Mesothelial cell of epicardium (in vitro differentiated cells): ENCODE measurements at regions not wholly inside any gene's neighbourhood (a gene's known extent, or its start where the extent isn't known, plus 50 kb on each side); places are given as distances from the start of the nearest gene placed in this dataset.

Experiments
- DNase-seq, 2 experiments: peaks; one replicate each; pipeline ENCODE4 v3.0.0; 2021; ENCODE audit warnings: low spot score in 2 of 2; ENCODE audit not compliant: unreplicated experiment in 2 of 2
- H3K27ac Mint-ChIP-seq: 2 replicates; pipeline ENCODE4 v1.8.0; 2021; ENCODE audit warnings: mixed read lengths
- H3K27me3 Mint-ChIP-seq: 2 replicates; pipeline ENCODE4 v1.8.0; 2021; ENCODE audit warnings: low read depth, mixed read lengths
- H3K36me3 Mint-ChIP-seq: 2 replicates; pipeline ENCODE4 v1.8.0; 2021; ENCODE audit warnings: mixed read lengths
- H3K4me1 Mint-ChIP-seq: 2 replicates; pipeline ENCODE4 v1.8.0; 2021; ENCODE audit warnings: mixed read lengths
- H3K4me3 Mint-ChIP-seq: 2 replicates; pipeline ENCODE4 v1.8.0; 2021; ENCODE audit warnings: mild to moderate bottlenecking, moderate library complexity, mixed read lengths
- H3K9me3 Mint-ChIP-seq: 2 replicates; pipeline ENCODE4 v1.8.0; 2021; ENCODE audit warnings: mixed read lengths
- CTCF ChIP-seq: fragments of 200-600 bp; sonication (generic); IDR thresholded peaks from one replicate; pipeline ENCODE4 v1.5.0; 2021; ENCODE audit warnings: antibody characterized with exemption; ENCODE audit not compliant: unreplicated experiment

- no peak overlapping the region for H3K4me3 Mint-ChIP-seq
- no peaks in the 10 kb centered on the region for H3K36me3 Mint-ChIP-seq
- no peaks in the 10 kb centered on the region for H3K9me3 Mint-ChIP-seq
- DNase-seq: no peak
- TF ChIP-seq CTCF: no peak
- no peaks in the 10 kb centered on the region for H3K27me3 Mint-ChIP-seq
- no peak overlapping the region for H3K27ac Mint-ChIP-seq
- H3K4me1 Mint-ChIP-seq: peaks cover 12% of the 10 kb centered on the region
Observed at GRCh38 chr9:118532592-118532991, 828.4 kb downstream of the TLR4 start.

- Mint-ChIP-seq H3K4me3 (no peak overlapping the region), H3K36me3 (no peaks in the 10 kb centered on the region), H3K27me3 (no peaks in the 10 kb centered on the region), H3K4me1 (peaks cover 12% of the 10 kb centered on the region), H3K9me3 (no peaks in the 10 kb centered on the region), H3K27ac (no peak overlapping the region)
- no peak for TF ChIP-seq CTCF
- DNase-seq: no peak
Observed at GRCh38 chr9:118533101-118533500, 828.9 kb downstream of the TLR4 start.

GRCh38 chr9:118533850-118534249 lies 829.6 kb downstream of the TLR4 start:
- DNase-seq: no peak
- Mint-ChIP-seq H3K4me1 (peaks cover 12% of the 10 kb centered on the region), H3K27ac (no peak overlapping the region), H3K27me3 (no peaks in the 10 kb centered on the region), H3K9me3 (no peaks in the 10 kb centered on the region), H3K4me3 (no peak overlapping the region), H3K36me3 (no peaks in the 10 kb centered on the region)
- no peak for TF ChIP-seq CTCF

- Mint-ChIP-seq H3K4me1 (peaks cover 12% of the 10 kb centered on the region), H3K4me3 (no peak overlapping the region), H3K36me3 (no peaks in the 10 kb centered on the region), H3K27me3 (no peaks in the 10 kb centered on the region), H3K27ac (no peak overlapping the region), H3K9me3 (no peaks in the 10 kb centered on the region)
- DNase-seq: no peak
- no peak for TF ChIP-seq CTCF
Observed at GRCh38 chr9:118536153-118536552, 832.0 kb downstream of the TLR4 start.

GRCh38 chr9:118538959-118539358 lies 830.3 kb downstream of the BRINP1 start:
- H3K4me3 Mint-ChIP-seq: no peak overlapping the region
- H3K27ac Mint-ChIP-seq: no peak overlapping the region
- no peak for TF ChIP-seq CTCF
- H3K27me3 Mint-ChIP-seq: no peaks in the 10 kb centered on the region
- no peaks in the 10 kb centered on the region for H3K36me3 Mint-ChIP-seq
- no peaks in the 10 kb centered on the region for H3K9me3 Mint-ChIP-seq
- no peak for DNase-seq
- peaks cover 2% of the 10 kb centered on the region for H3K4me1 Mint-ChIP-seq

- no peak for TF ChIP-seq CTCF
- no peak for DNase-seq
- no peaks in the 10 kb centered on the region for H3K36me3 Mint-ChIP-seq
- peaks cover 10% of the 10 kb centered on the region for H3K9me3 Mint-ChIP-seq
- H3K27me3 Mint-ChIP-seq: no peaks in the 10 kb centered on the region
- no peak overlapping the region for H3K4me3 Mint-ChIP-seq
- H3K4me1 Mint-ChIP-seq: peaks cover 17% of the 10 kb centered on the region
- H3K27ac Mint-ChIP-seq: no peak overlapping the region
Observed at GRCh38 chr9:118553465-118553864, 815.8 kb downstream of the BRINP1 start.
